NCI-H774 (cell line): ENCODE measurements at regions not wholly inside any gene's neighbourhood (a gene's known extent, or its start where the extent isn't known, plus 50 kb on each side); places are given as distances from the start of the nearest gene placed in this dataset.
"Not testable (repeated sequence)": the region's sequence is repeated elsewhere in the genome, so short reads cannot be mapped to it uniquely, and the experiment has no call there.

Experiments
- DNase-seq: peaks from one replicate; lab custom pipeline; 2025; lab: John Stamatoyannopoulos, UW

GRCh38 chr5:116951219-116951618 lies 376.6 kb upstream of the SEMA6A start:
- no peak for DNase-seq

GRCh38 chr5:116947691-116948528 lies 373.3 kb upstream of the SEMA6A start:
- DNase-seq, result peak; percentile 7

GRCh38 chr5:116945613-116946382 lies 371.2 kb upstream of the SEMA6A start:
- not testable (repeated sequence) for DNase-seq

GRCh38 chr5:116944183-116944582 lies 369.6 kb upstream of the SEMA6A start:
- DNase-seq, result no peak

- no peak for DNase-seq
These were observed 368.0 kb upstream of the SEMA6A start for GRCh38 chr5:116942622-116943021.

- DNase-seq, result no peak
These were observed 365.0 kb upstream of the SEMA6A start for GRCh38 chr5:116939641-116940040.

- no peak for DNase-seq
These were observed 363.9 kb upstream of the SEMA6A start for GRCh38 chr5:116938488-116938887.

- DNase-seq, result no peak
These were observed 361.0 kb upstream of the SEMA6A start for GRCh38 chr5:116935561-116936162.

GRCh38 chr5:116930616-116931015 lies 356.0 kb upstream of the SEMA6A start:
- DNase-seq, result no peak

GRCh38 chr5:116923344-116923743 lies 348.7 kb upstream of the SEMA6A start:
- no peak for DNase-seq

GRCh38 chr5:116922532-116922931 lies 347.9 kb upstream of the SEMA6A start:
- no peak for DNase-seq

GRCh38 chr5:116914869-116915504 lies 340.4 kb upstream of the SEMA6A start:
- DNase-seq, result no peak

GRCh38 chr5:116912221-116912620 lies 337.6 kb upstream of the SEMA6A start:
- no peak for DNase-seq

GRCh38 chr5:116911074-116911473 lies 336.5 kb upstream of the SEMA6A start:
- DNase-seq, result no peak

- no peak for DNase-seq
These were observed 333.9 kb upstream of the SEMA6A start for GRCh38 chr5:116908537-116908936.

- no peak for DNase-seq
These were observed 331.3 kb upstream of the SEMA6A start for GRCh38 chr5:116905885-116906284.

- DNase-seq, result no peak
These were observed 326.2 kb upstream of the SEMA6A start for GRCh38 chr5:116900793-116901192.

- DNase-seq, result no peak
These were observed 324.3 kb upstream of the SEMA6A start for GRCh38 chr5:116898917-116899316.

- no peak for DNase-seq
These were observed 322.7 kb upstream of the SEMA6A start for GRCh38 chr5:116897291-116897690.

- DNase-seq, result no peak
These were observed 321.4 kb upstream of the SEMA6A start for GRCh38 chr5:116896001-116896400.

GRCh38 chr5:116892993-116893392 lies 318.4 kb upstream of the SEMA6A start:
- no peak for DNase-seq

GRCh38 chr5:116887104-116887503 lies 312.5 kb upstream of the SEMA6A start:
- DNase-seq, result no peak
